Germinal center (tissue), 1 donor: ENCODE measurements at regions not wholly inside any gene's neighbourhood (a gene's known extent, or its start where the extent isn't known, plus 50 kb on each side); places are given as distances from the start of the nearest gene placed in this dataset.

ENCODE experiments used
- DNase-seq: peaks from one replicate; pipeline ENCODE4 v3.0.0; 2012; ENCODE audit warnings: mixed read lengths, low spot score

DNA sequence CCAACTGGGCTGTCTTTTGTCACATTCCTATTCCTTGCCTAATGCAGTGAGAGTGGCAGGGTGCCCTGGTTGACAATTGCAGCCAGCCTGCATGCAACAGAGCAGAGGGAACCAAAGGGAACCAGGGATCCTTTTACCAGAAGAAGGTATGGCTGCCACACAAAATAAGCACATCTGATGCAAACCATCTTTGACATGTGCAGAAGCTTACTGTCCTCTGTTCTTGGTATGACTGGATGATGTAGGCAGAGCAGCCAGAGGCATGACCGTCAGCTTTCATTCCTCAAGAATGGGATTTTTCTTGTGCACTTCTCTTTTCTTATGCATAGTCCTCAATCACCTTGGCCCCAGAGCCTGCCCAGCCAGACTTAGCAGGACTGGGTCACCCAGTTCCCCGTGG, 116.1 kb downstream of the UQCRFS1 start:
- no peak for DNase-seq

DNA sequence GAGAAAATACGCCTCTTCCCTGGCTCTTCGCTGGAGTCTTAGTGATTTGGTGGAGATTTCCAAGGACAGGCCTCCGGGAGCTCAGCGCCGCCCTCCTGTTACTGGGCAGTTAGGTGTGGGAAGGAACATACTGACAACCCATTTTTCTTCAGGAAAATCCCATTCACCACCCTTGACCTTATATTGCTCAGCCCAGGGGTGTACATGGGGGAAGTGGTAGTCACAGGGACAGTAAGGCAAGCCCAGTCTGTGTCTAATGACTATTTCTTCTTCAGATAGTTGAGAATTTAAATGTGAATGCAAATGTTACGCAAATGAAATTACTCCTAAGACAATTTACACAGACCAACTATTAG, 119.4 kb downstream of the UQCRFS1 start:
- DNase-seq, result no peak

DNA sequence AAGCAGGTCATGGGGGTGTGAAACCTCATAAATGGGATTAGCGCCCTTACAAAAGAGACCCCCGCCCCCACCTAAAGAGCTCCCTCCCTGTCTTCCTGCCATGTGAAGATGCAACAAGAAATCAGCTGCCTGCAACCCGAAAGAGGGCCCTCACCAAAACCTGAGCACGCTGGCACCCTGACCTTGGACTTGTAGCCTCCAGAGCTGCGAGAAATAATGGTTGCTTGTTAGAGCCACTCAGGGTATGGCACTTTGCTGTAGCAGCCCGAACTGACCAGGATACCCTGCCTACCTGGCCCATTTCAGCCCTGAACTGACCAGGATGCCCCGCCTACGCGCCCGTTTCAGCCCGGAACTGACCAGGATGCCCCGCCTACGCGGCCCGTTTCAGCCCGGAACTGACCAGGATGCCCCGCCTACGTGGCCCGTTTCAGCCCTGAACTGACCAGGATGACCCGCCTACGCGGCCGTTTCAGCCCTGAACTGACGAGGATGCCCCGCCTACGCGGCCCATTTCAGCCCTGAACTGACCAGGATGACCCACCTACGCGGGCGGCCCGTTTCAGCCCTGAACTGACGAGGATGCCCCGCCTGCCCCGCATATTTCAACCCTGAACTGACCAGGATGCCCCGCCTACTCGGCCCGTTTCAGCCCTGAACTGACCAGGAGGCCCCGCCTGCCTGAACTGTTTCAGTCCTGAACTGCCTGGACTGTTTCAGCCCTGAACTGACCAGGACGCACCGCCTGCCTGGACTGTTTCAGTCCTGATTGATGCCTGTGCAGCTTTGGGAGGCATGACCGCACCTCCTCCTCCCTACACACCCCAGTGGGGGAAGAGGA, 120.0 kb downstream of the UQCRFS1 start:
- no peak for DNase-seq

DNA sequence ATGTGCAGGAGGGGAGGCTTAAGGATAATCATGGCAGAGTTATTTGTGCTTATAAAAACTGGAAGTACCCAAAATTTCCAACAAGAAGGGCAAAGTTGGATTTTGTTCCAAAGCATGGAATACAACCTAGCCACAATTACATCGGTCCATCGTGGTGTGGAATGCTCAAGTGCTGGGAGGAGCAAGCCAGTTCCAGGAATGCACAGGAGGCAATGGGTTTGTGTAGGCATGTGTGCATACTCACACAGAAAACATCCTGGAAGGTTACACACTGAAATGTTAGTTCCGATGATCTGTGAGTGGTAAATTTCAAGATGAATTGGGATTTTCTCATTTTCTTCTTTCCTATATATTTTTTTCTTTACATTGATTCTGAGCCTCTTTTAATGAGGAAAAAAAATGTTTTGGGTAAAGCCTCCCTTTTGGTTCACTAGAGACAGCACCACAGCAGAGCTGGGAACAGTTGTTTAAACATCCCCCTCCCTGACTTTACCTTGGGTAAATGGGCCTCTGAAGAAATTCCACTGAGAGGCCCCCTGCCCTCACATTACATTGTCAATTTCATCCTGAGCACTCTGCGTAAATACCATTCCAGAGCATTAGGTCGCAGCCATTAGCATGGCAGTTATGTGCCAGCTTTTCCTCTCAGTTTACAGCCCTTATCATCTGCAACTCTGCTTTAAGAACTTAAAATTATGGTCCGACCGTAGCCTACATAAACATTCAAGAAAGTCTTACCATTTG, 122.0 kb downstream of the UQCRFS1 start:
- no peak for DNase-seq

DNA sequence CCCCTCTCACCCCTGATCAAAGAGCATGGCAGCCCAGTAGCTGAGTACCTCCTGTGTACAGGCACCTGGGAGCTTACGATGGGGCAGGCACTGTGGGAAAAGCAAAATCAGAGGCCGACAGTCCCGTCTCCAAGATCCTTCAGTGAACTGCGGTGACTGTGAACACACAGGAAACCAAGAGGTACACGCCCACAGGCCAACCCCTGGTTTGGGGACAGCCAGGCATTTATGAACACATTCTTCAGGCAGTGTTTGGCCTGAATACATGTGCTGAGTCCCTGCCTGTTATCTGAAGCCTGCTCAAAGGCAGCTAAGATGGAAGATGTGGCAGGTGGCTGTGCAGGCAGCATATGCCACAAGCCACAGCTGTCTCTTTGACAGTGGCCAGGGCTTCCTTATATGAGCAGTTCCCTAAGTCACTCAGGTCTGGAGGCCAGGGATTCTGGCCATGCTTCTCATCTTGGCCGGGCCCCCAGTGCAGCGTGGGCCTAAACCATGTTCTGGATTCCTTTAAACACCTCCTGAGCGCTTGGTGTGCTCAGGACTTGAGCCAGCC, 123.6 kb downstream of the UQCRFS1 start:
- DNase-seq, result no peak

DNA sequence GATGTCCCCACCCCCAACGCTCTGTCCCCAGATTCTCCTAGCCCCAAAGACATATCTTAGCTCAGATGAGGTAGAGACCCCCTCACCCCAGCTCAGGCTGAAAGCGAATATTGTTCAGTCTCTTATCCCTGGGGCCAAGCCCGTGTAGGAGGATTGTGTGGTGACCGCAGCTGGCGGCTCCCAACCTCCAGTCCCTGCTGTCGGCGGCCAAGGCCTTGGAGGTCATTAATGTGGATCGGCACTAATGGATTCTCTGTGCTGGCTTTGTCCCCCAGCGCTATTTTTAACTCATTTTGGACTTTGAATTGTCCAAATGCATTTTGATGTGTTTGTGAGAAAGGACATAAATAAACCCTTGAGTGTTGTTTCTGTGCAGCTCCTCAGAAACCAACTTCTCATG, 124.2 kb downstream of the UQCRFS1 start:
- no peak for DNase-seq

DNA sequence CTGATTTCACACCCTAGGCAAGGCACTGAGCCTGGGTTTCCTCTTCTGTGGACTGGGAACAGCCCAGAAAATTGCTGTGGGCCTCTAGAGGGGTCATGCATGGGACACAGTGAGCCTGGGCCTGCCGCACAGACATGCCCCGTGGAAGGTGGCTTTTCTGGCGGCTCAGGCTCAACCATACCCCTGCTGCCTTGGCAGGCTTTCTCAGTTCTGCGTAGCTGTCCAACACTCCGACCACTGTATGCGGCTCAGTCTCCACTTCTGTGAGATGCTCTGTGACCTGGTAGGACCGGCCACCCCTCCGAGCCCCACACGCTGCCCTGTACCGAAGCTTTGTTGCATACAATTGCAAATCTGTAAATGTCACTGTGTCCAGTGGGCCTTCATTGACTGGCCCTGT, 126.3 kb downstream of the UQCRFS1 start:
- no peak for DNase-seq

DNA sequence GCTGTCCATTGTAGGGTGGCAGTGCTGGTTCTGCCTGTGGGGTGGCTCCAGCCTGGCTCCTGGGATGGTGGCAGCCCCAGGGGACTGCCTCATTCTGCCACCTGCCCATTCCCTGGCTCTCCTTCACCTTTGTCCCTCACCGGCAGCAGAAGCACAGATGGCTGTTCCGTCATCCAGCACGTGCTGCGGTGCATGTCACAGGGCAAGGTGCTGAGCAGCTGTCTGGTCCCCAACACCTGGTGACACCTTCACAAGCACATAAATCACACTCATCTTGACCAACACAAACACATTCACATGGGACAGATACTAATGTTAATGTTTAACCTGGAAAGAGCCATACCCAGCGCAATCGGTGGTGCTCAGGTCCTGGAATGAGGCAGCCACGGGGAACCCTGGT, 126.8 kb downstream of the UQCRFS1 start:
- DNase-seq, result no peak

DNA sequence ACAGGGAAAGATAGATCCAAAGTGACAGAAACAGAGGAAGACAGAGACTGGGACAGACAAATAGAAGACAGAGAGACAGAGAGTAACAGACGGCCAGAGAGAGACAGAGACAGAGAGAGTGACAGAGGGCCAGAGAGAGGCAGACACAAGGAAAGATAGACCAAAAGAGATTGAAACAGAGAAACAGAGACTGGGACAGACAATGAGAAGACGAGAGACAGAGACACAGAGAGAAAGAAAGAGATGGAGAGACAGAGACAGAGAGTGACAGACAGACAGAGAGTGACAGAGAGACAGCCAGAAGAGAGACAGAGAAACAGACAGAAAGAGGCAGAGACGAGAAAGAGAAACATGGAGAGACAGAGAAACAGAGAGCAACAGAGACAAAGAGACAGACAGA, 127.3 kb downstream of the UQCRFS1 start:
- no peak for DNase-seq

DNA sequence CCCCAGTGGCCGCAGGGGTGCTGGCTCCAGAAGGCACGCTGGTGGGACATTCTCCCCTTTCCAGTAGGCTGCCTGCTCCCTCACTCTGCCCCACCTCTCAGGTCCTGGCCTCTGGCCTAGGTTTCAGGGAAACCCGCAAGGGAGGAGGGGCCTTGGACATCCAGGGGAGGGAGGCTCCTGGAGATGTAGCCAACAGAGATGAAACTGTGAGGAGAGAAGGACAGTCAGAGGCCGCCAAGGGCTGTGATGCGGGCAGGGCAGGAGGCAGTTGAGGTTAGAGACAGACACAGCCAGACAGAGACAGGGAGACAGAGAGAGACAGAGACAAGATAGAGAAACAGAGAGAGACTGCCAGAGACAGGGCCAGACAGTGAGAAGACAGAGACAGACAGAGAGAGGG, 127.7 kb downstream of the UQCRFS1 start:
- DNase-seq, result no peak

DNA sequence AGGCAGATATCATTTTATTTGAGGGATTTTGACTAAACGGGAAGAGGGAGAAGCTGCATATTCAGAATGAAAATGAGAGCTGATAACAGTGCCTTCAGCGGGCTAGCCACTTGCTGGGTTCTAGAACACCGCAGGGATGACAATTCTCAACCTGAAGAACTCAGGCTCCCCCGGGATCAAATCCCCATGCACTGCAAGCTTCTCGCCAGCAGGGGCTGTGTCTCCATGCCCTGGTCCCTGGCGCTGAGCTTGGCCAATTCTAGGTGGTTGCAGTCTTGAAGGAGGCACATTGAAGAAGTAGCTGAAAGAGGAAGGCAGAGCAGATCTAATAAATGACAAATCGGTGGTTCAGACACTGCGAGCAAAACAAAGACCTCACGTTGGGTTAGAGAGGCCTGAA, 128.7 kb downstream of the UQCRFS1 start:
- no peak for DNase-seq

DNA sequence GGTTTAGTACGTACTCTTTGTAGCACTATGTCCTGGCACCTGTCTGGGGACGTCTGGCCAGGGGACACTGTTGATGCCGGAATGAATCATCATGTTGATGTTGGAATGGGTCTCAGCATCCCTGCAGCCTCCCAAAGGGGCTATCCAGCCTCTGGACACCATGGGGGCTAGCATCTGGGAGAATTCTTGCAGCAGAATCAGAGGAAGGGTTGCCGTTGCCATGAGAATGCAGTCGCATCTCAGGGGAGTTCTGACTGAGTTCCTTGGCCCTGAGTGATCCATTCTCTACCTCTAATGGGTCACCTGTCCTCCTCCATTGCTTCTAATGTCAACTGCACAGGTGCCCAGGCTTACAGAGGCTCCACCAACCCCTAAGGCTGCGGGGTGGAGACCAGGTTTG, 129.1 kb downstream of the UQCRFS1 start:
- DNase-seq, result no peak

DNA sequence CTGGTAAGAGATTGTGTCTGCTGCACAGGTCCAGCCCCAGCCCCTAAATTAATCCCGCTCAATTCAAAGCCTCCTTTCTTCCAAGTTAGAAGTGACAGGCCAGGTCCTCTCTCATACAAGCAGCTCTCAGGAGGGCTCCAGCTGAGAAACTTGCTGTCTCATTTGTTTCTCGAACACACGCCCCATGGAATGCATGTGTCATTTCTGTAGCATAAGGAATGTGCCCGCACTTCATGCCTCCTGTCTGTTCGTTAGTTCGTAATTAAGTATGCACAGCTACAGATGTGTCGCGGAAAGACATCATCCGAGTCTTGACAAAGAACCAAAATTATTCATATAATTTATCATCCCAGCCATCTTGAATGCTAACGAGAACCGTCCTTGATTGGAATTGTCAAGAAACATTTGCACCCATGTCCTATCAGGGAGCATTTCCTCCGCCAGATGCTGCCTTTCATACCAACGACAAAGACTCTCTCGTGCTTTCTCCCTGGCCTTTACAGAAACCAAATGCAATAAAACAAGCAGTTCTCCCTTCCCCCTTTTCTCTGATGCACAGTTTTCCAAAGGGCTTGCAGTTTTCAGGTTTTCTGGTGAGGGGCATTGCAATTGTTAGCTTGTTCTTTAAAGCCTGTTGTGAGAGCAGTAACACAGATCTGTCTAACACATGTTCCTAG, 133.5 kb downstream of the UQCRFS1 start:
- no peak for DNase-seq

DNA sequence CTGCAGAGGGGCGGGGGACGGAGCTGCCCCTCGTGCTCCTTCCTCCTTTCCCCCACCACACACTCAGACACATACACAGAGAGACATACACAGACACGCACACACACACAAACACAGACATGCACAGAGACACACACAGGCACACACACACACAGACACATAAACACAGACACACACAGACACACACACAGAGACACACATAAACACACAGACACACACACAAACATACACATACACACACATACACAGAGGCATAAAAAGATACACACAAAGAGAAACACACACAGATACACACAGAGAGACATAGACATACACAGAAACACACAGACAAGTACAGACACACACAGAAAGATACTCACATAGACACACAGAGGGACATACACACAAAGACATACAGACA, 136.0 kb downstream of the UQCRFS1 start:
- no peak for DNase-seq

DNA sequence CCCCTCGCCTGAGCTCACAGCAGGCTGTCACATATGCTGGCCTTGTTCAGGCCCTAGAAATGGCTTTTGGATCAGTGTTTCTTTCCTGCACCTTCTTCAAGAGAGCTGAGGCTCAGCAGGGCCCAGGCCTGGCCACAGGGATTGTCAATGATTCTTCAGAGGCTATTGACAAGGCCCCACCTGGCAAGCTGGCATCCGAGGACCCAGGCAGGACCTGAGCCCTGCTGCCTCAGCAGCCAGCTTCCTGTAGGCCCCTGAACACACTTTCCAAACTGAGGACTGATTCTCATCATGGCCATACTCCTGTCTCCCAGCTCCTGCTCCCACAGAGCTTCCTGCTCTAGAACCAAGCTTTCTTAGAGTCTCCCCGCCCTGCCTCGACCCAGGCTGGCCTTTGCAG, 136.8 kb downstream of the UQCRFS1 start:
- DNase-seq, result no peak

DNA sequence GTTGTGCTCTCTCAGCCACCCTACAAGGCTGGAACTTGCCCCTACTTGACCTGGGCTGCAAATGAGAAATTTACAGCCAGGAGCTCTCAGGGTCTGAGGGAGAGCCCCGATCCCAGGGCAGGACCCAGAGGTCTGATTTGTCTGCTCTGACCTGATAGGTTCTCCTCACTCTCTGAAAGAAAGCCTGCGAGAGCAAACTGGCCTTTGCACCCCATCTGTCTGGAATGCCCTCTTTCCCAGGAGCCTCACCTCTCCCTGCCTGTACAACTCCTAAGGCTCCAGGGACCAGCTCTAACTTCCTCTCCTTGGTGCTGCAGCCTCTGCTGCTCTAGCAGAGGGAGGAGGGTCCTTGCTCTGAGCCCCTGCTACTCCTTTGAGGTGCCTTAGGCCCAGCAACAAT, 137.8 kb downstream of the UQCRFS1 start:
- no peak for DNase-seq

DNA sequence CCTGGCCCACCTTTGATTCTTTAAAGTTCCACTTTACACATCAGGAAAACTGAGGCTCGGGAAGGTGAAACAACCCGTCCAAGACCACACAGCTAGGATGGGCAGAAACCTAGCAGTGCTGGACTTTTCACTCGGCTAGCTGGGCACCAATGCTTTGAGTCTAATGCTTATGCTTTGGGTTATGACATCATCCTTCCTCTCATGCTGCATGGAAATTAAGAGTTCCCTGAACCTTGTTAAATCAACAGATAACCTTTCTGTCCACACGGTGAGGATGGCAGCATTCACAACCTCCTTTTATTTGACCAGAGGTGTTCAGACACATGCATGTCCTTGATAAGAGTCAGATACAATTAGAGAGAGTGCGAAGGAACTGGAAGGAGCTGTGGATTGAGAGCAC, 138.4 kb downstream of the UQCRFS1 start:
- no peak for DNase-seq

DNA sequence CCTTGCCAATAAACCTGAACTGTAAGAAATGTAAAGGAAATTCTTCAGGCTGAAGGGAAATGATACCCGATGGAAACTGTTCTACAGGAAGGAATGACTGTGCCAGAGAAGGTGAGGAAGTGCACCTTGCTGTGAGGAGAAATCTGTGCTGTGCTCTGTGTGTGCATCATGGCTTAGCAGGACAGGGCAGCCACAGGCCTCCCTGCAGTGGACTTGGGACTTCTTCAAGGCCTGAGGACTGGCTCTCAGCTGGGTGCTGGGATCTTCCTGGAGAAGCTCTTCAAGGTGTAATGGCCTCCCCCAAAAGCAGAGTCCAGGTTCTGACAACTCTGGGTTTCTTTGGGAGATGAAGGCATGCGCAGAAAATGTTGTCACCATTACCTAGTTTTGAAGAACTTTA, 145.1 kb downstream of the UQCRFS1 start:
- no peak for DNase-seq

DNA sequence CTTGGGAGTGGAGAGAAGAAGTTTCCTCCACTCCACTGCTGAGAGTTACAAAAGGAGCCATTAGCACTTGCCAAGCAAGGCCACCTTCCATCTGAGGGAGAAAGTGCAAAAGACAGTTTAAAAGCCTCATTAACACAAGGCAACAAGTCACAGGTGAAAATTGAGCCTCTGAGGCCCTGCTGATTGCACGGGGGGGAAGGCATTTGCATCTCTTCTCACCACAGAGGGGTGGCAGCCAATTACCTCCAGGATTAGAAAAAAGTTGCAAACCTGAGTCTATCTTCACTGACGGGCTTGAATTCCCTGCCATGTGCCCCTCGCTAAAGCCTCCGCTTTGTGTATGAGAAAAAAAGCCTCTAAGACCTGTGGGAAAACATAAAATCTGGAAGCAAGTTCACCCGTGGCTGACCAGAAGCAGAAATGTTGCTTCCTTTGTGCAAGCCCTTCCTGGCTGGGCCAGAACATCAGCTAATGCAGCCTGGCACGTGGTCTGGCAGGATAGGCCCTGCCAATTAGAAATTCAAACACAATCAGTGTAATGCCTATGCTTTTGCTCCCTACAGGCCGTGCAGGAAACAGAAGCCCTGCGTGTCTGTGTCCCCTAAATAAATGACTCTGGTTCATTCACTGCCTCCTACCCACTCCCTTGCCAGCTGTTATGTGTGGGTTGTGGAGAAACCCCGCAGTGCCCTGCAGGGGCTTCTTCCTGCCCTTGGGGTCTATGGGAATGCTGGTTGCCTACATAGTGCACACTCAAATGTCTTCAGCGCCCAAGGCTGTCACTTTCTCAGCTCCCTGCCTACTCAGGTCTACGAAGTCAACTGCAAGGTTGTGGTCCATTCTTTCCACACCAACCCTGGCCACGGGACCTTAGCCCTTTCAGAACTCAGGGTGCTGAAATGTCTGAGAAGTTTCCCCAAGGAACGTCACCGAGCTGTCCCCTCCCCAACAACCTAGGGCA, 150.2 kb downstream of the UQCRFS1 start:
- DNase-seq, result no peak

DNA sequence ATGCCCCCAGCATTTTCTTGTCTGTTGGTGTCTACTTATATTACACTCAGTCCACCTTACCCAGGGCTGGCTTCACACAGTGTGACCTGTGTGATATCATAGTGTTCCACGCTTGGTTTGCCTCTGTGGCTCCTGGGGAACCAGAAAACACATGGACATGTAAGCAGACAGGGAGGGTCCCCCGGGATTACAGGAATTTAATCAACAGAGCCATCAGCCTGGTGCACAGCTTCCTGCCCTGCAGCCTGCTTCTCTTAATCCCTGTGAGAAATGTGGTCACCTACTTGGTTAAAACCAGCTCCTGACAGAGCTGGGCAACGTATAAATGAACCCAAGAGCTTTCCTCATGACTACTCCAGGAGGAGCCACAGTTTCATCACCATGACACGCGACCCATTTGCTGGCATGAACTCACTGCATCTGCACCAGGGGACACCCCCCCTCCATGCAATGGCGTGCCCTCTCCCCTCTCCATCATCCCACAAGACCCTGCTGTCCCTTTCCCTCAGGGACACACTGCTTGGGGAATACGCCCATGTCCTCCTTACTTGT, 152.1 kb downstream of the UQCRFS1 start:
- DNase-seq, result no peak

DNA sequence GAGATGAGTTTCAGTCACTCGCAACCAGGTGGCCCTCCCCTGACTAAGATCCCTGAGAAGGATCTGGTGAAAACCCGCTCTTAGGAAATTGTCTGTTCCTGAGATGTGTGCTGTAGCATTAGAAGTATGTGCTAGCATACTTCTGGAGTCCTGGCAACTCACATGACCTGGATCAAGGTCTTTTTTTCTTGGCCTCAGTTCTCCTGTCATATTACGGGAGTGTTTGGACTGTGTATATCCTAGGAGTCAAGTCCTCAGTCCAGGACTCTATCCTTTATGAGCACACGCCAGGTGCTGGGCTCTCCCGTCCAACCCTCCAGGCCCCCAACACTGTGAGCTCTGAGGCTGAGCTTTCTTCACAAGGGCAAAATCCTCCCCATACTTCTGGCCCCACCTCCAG, 156.4 kb downstream of the UQCRFS1 start:
- DNase-seq, result no peak
